ENCODE measurements at regions not wholly inside any gene's neighbourhood (a gene's known extent, or its start where the extent isn't known, plus 50 kb on each side); places are given as distances from the start of the nearest gene placed in this dataset.
"Not testable (repeated sequence)": the region's sequence is repeated elsewhere in the genome, so short reads cannot be mapped to it uniquely, and the experiment has no call there.

- not testable (repeated sequence) for TF ChIP-seq CTCF (conservative IDR thresholded peaks at IDR 0.05; ENCODE audit: low read depth, low read length); EZH2 (IDR thresholded peaks at IDR 0.05; ENCODE audit: low read length, unreplicated experiment); EZH2phosphoT487 (IDR thresholded peaks at IDR 0.05; ENCODE audit: borderline replicate concordance, low read length)
These were observed 2750.4 kb downstream of the RPIA start for GRCh38 chr2:91441932-91442245.
